Osteocyte (in vitro differentiated cells): ENCODE measurements at regions not wholly inside any gene's neighbourhood (a gene's known extent, or its start where the extent isn't known, plus 50 kb on each side); places are given as distances from the start of the nearest gene placed in this dataset.

Experiments
- DNase-seq: peaks from one replicate; pipeline ENCODE4 v3.0.0; 2021; ENCODE audit warnings: mixed read lengths; ENCODE audit not compliant: unreplicated experiment; ENCODE audit errors: extremely low spot score
- H3K27ac Mint-ChIP-seq: one replicate; pipeline ENCODE4 v1.8.0; 2021; ENCODE audit warnings: mild to moderate bottlenecking, mixed read lengths; ENCODE audit not compliant: unreplicated experiment
- H3K27me3 Mint-ChIP-seq: one replicate; pipeline ENCODE4 v1.8.0; 2021; ENCODE audit warnings: mixed read lengths; ENCODE audit not compliant: unreplicated experiment
- H3K36me3 Mint-ChIP-seq: one replicate; pipeline ENCODE4 v1.8.0; 2021; ENCODE audit warnings: mixed read lengths; ENCODE audit not compliant: unreplicated experiment
- H3K4me1 Mint-ChIP-seq: one replicate; pipeline ENCODE4 v1.8.0; 2021; ENCODE audit warnings: mixed read lengths; ENCODE audit not compliant: unreplicated experiment
- H3K4me3 Mint-ChIP-seq: one replicate; pipeline ENCODE4 v1.8.0; 2021; ENCODE audit warnings: mild to moderate bottlenecking, moderate library complexity, mixed read lengths; ENCODE audit not compliant: unreplicated experiment
- H3K9me3 Mint-ChIP-seq: one replicate; pipeline ENCODE4 v1.8.0; 2021; ENCODE audit warnings: mixed read lengths; ENCODE audit not compliant: unreplicated experiment
- TF ChIP-seq, protein P1 (sequence below): fragments of 200-600 bp; sonication (generic); IDR thresholded peaks from 2 replicates; pipeline ENCODE4 v1.5.0; 2021; ENCODE audit warnings: antibody characterized with exemption, mild to moderate bottlenecking, moderate library complexity

- H3K27ac Mint-ChIP-seq: no peak overlapping the region
- no peaks in the 10 kb centered on the region for H3K9me3 Mint-ChIP-seq
- H3K4me3 Mint-ChIP-seq: no peak overlapping the region
- no peaks in the 10 kb centered on the region for H3K36me3 Mint-ChIP-seq
- TF ChIP-seq, protein P1, sequence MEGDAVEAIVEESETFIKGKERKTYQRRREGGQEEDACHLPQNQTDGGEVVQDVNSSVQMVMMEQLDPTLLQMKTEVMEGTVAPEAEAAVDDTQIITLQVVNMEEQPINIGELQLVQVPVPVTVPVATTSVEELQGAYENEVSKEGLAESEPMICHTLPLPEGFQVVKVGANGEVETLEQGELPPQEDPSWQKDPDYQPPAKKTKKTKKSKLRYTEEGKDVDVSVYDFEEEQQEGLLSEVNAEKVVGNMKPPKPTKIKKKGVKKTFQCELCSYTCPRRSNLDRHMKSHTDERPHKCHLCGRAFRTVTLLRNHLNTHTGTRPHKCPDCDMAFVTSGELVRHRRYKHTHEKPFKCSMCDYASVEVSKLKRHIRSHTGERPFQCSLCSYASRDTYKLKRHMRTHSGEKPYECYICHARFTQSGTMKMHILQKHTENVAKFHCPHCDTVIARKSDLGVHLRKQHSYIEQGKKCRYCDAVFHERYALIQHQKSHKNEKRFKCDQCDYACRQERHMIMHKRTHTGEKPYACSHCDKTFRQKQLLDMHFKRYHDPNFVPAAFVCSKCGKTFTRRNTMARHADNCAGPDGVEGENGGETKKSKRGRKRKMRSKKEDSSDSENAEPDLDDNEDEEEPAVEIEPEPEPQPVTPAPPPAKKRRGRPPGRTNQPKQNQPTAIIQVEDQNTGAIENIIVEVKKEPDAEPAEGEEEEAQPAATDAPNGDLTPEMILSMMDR: no peak
- DNase-seq: no peak
- H3K4me1 Mint-ChIP-seq: no peaks in the 10 kb centered on the region
- no peaks in the 10 kb centered on the region for H3K27me3 Mint-ChIP-seq
These were observed 160.0 kb upstream of the PLEKHA5 start for GRCh38 chr12:18969512-18969911.

DNA sequence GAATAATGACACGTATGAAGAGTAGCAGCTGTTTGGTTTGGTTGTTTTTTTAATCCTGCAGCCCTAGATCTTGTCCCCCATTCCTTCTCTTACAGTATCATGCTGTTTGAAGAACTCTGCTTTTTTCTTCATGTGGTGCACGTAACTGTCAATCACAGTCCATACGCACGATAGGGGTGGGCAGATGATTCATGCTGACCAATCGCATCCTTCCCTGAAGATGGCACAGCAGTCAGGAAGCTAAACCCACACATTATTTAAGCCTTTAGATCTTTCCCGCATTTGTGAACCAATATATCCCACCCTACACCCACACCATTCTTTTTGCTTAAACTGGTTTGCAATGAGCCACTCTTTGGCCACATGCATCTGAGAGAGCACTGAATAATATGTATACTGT, 158.9 kb upstream of the PLEKHA5 start:
- H3K4me3 Mint-ChIP-seq: no peak overlapping the region
- no peaks in the 10 kb centered on the region for H3K9me3 Mint-ChIP-seq
- H3K27me3 Mint-ChIP-seq: no peaks in the 10 kb centered on the region
- H3K27ac Mint-ChIP-seq: no peak overlapping the region
- TF ChIP-seq, protein P1: no peak
- H3K4me1 Mint-ChIP-seq: no peaks in the 10 kb centered on the region
- H3K36me3 Mint-ChIP-seq: no peaks in the 10 kb centered on the region
- DNase-seq: no peak

GRCh38 chr12:18971932-18972331, 157.6 kb upstream of the PLEKHA5 start:
- no peak overlapping the region for H3K4me3 Mint-ChIP-seq
- H3K9me3 Mint-ChIP-seq: peaks cover 8% of the 10 kb centered on the region
- DNase-seq: no peak
- H3K27ac Mint-ChIP-seq: no peak overlapping the region
- H3K27me3 Mint-ChIP-seq: no peaks in the 10 kb centered on the region
- H3K36me3 Mint-ChIP-seq: no peaks in the 10 kb centered on the region
- TF ChIP-seq, protein P1: no peak
- no peaks in the 10 kb centered on the region for H3K4me1 Mint-ChIP-seq

- no peaks in the 10 kb centered on the region for H3K4me1 Mint-ChIP-seq
- TF ChIP-seq, protein P1: no peak
- no peak overlapping the region for H3K27ac Mint-ChIP-seq
- H3K4me3 Mint-ChIP-seq: no peak overlapping the region
- peaks cover 14% of the 10 kb centered on the region for H3K9me3 Mint-ChIP-seq
- DNase-seq: no peak
- no peaks in the 10 kb centered on the region for H3K27me3 Mint-ChIP-seq
- H3K36me3 Mint-ChIP-seq: no peaks in the 10 kb centered on the region
These were observed 153.6 kb upstream of the PLEKHA5 start for GRCh38 chr12:18975933-18976332.

DNA sequence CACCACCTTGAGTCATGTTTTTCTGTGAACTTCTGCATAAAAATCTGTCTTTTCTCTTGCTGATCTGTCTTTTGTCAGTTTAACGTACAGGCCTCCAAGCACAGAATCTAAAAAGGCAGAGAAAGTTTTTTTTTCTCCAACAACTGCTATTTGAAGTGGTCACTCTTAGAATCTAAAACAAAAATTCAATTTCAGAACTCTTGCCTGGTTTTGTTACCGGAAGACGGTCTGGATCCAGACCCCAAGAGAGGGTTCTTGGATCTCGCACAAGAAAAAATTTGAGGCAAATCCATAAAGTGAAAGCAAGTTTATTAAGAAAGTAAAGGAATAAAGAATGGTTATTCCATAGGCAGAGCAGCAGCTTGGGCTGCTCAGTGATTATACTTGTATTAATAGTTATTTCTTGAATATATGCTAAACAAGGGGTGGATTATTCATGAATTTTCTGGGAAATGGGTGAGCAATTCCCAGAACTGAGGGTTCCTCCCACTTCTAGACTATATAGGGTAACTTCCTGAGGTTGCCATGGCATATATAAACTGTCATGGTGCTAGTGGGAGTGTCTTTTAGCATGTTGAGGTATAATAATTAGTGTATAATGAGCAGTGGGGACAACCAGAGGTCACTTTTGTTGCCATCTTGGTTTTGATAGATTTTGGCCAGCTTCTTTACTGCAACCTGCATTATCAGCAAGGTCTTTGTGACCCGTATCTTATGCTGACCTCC, 150.0 kb upstream of the PLEKHA5 start:
- TF ChIP-seq, protein P1: no peak
- peaks cover 14% of the 10 kb centered on the region for H3K9me3 Mint-ChIP-seq
- no peak overlapping the region for H3K4me3 Mint-ChIP-seq
- H3K27ac Mint-ChIP-seq: no peak overlapping the region
- no peaks in the 10 kb centered on the region for H3K27me3 Mint-ChIP-seq
- H3K36me3 Mint-ChIP-seq: no peaks in the 10 kb centered on the region
- H3K4me1 Mint-ChIP-seq: peaks cover 8% of the 10 kb centered on the region
- no peak for DNase-seq
